HUES6 (cell line): ENCODE measurements at regions not wholly inside any gene's neighbourhood (a gene's known extent, or its start where the extent isn't known, plus 50 kb on each side); places are given as distances from the start of the nearest gene placed in this dataset.

Experiments
- H3K27ac ChIP-seq: 2 replicates; pipeline ENCODE4 v1.7.0; 2013; ENCODE audit warnings: low read depth, mild to moderate bottlenecking, low read length, inconsistent platforms
- H3K27me3 ChIP-seq: 2 replicates; pipeline ENCODE4 v1.6.1; 2013; ENCODE audit warnings: low read length; ENCODE audit not compliant: control insufficient read depth, insufficient read depth
- H3K36me3 ChIP-seq: 2 replicates; pipeline ENCODE4 v1.6.1; 2013; ENCODE audit warnings: low read length; ENCODE audit not compliant: control insufficient read depth, insufficient read depth
- H3K4me1 ChIP-seq: 2 replicates; pipeline ENCODE4 v1.6.1; 2013; ENCODE audit warnings: low read length; ENCODE audit not compliant: control insufficient read depth, insufficient read depth
- H3K4me3 ChIP-seq: 2 replicates; pipeline ENCODE4 v1.5.1; 2013; ENCODE audit warnings: low read depth, low read length
- H3K9ac ChIP-seq: one replicate; pipeline ENCODE4 v1.6.1; 2013; ENCODE audit warnings: mild to moderate bottlenecking, low read length
- H3K9me3 ChIP-seq: 2 replicates; pipeline ENCODE4 v1.6.1; 2013; ENCODE audit warnings: low read depth, low read length; ENCODE audit not compliant: control insufficient read depth, insufficient read depth

DNA sequence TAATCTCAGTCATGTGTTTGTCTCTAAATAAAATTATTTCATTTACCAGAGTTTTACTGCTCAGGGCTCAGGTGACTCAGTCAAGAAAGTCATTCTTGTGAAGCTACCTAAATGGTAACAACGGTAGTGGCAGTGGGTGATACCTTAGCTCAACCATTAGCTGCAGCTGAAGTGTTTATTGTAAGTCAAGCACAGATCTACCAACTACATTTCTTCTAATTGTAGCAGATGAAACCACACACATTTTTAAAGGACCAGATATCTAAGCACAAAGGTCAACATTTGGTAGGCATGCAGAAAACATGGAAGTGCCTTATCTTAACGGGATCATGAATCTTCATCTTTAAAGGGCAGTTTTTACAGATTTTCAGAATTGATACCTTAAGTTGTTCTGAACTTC lies 79.1 kb downstream of the FAT4 start:
- Histone ChIP-seq H3K4me1 (peaks cover 29% of the 10 kb centered on the region), H3K27me3 (no peaks in the 10 kb centered on the region), H3K9ac (no peak overlapping the region), H3K36me3 (no peaks in the 10 kb centered on the region), H3K4me3 (no peak overlapping the region), H3K27ac (no peak overlapping the region), H3K9me3 (peaks cover 3% of the 10 kb centered on the region; the same call in 1 of the 2 replicates)

- no peak overlapping the region for H3K4me3 ChIP-seq
- H3K36me3 ChIP-seq: no peaks in the 10 kb centered on the region
- no peak overlapping the region for H3K27ac ChIP-seq
- H3K9ac ChIP-seq: no peak overlapping the region
- H3K4me1 ChIP-seq: peaks cover 23% of the 10 kb centered on the region
- no peaks in the 10 kb centered on the region for H3K27me3 ChIP-seq
- no peaks in the 10 kb centered on the region for H3K9me3 ChIP-seq
Observed at GRCh38 chr4:125397226-125397625, 82.5 kb downstream of the FAT4 start.

GRCh38 chr4:125398263-125399002 lies 83.7 kb downstream of the FAT4 start:
- H3K4me3 ChIP-seq: no peak overlapping the region

DNA sequence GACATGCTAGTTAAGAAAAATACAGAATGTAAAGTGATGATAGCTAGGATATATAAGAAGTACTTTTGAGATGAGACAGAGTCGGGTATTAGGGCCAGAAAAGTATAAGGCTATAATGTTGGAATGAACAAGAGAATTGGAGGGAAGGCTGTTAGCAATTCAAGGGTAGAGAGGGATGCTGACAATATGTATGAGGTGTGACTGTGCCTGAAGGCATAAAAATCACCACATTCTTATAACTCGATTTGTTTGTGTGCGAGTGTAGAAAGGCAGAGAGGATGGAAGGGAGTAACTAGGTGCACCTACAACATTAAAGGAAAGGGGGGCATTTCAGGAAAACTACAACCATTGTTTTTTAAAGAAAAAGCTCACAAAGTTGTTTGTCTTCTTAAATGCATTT lies 86.0 kb downstream of the FAT4 start:
- no peak overlapping the region for H3K4me3 ChIP-seq
- H3K9ac ChIP-seq: no peak overlapping the region
- H3K27ac ChIP-seq: no peak overlapping the region
- no peaks in the 10 kb centered on the region for H3K9me3 ChIP-seq
- no peaks in the 10 kb centered on the region for H3K27me3 ChIP-seq
- no peaks in the 10 kb centered on the region for H3K36me3 ChIP-seq
- peaks cover 13% of the 10 kb centered on the region for H3K4me1 ChIP-seq

More at GRCh38 chr4:125398263-125399002, 83.7 kb downstream of the FAT4 start:
- Histone ChIP-seq H3K36me3 (no peaks in the 10 kb centered on the region), H3K9me3 (no peaks in the 10 kb centered on the region), H3K9ac (no peak overlapping the region), H3K27me3 (no peaks in the 10 kb centered on the region), H3K27ac (no peak overlapping the region), H3K4me1 (peaks cover 18% of the 10 kb centered on the region)

DNA sequence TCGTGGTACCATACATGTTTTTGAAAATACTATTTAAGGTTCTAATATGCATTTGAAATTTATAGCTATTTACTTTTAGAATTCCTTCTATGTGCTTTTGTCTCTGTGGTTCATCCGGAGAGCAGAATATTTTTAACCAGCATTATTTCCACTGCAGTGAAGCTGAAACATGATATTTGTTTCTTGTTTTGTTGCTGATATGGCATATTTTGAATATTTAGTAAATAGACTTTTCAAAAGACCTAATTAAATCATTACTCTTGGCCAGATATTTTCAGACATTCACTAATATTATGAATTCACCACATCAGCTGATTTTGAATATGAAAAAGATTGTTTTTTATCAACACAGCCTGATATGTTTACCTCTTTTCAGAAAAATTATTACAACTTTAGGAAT lies 87.0 kb downstream of the FAT4 start:
- Histone ChIP-seq H3K4me1 (peaks cover 13% of the 10 kb centered on the region), H3K27ac (no peak overlapping the region), H3K36me3 (no peaks in the 10 kb centered on the region), H3K27me3 (no peaks in the 10 kb centered on the region), H3K9ac (no peak overlapping the region), H3K9me3 (no peaks in the 10 kb centered on the region), H3K4me3 (no peak overlapping the region)

- Histone ChIP-seq H3K4me3 (no peak overlapping the region), H3K4me1 (no peaks in the 10 kb centered on the region), H3K9me3 (peaks cover 17% of the 10 kb centered on the region), H3K27ac (no peak overlapping the region), H3K36me3 (peaks cover 5% of the 10 kb centered on the region; the same call in 1 of the 2 replicates), H3K9ac (no peak overlapping the region), H3K27me3 (no peaks in the 10 kb centered on the region)
Observed at GRCh38 chr4:125420526-125420925, 105.8 kb downstream of the FAT4 start.

DNA sequence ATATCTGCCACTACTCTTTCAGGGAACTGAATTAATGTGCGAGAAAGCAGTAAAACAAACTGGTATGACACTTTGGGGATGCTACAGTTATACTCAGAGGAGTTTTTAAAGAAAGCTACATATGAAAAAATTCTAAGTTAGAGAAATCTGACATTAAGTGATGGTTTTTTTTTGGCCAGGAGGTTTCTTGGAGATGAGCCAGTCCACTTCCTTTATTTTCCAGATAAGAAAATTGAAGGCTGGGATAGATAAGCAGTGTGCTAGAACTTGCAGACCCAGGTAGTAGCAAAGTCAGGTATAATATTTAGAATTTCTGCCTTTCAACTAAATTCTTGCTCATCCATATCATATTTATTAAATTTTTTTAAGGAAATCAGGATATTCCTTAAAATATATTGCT lies 106.8 kb downstream of the FAT4 start:
- Histone ChIP-seq H3K36me3 (peaks cover 4% of the 10 kb centered on the region; the same call in 1 of the 2 replicates), H3K4me1 (no peaks in the 10 kb centered on the region), H3K27me3 (no peaks in the 10 kb centered on the region), H3K27ac (no peak overlapping the region), H3K9me3 (peaks cover 17% of the 10 kb centered on the region), H3K9ac (no peak overlapping the region), H3K4me3 (no peak overlapping the region)

- Histone ChIP-seq H3K9me3 (peaks cover 17% of the 10 kb centered on the region), H3K9ac (no peak overlapping the region), H3K27ac (no peak overlapping the region), H3K27me3 (no peaks in the 10 kb centered on the region), H3K4me1 (no peaks in the 10 kb centered on the region), H3K36me3 (peaks cover 4% of the 10 kb centered on the region; the same call in 1 of the 2 replicates), H3K4me3 (no peak overlapping the region)
Observed at GRCh38 chr4:125423124-125423523, 108.4 kb downstream of the FAT4 start.

DNA sequence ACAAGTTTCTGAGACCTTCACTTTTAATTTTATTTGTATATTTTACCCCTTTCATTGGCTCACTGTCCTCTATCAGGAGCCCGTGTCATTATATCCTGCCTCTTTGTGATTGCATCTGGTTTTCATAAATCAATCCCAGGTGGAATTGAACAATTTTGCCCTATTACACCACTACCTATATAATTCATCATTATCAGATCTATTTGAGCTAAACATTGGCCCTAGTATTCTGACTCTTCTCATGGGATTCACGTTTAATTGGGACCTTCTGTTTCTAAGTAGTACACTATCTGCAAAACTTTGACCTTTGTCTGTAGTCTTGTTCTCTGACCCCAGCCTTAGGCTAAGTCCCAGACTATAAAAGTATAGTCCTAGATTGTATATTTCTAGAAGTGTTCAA lies 114.1 kb downstream of the FAT4 start:
- H3K9me3 ChIP-seq: peaks cover under 1% of the 10 kb centered on the region; the same call in 1 of the 2 replicates
- no peak overlapping the region for H3K4me3 ChIP-seq
- peaks cover 8% of the 10 kb centered on the region; the same call in 1 of the 2 replicates for H3K4me1 ChIP-seq

GRCh38 chr4:125430086-125430485 lies 115.3 kb downstream of the FAT4 start:
- H3K9ac ChIP-seq: no peak overlapping the region
- no peaks in the 10 kb centered on the region for H3K27me3 ChIP-seq
- no peaks in the 10 kb centered on the region for H3K36me3 ChIP-seq
- no peaks in the 10 kb centered on the region for H3K9me3 ChIP-seq
- H3K4me1 ChIP-seq: peaks cover 8% of the 10 kb centered on the region; the same call in 1 of the 2 replicates
- H3K27ac ChIP-seq: no peak overlapping the region
- no peak overlapping the region for H3K4me3 ChIP-seq

More for the DNA sequence above, 114.1 kb downstream of the FAT4 start:
- Histone ChIP-seq H3K27ac (no peak overlapping the region), H3K27me3 (no peaks in the 10 kb centered on the region), H3K9ac (no peak overlapping the region), H3K36me3 (0 out of 2 replicates have a peak, but pooled peaks cover 2% of the 10 kb centered on the region)

GRCh38 chr4:125432078-125432477 lies 117.3 kb downstream of the FAT4 start:
- Histone ChIP-seq H3K36me3 (no peaks in the 10 kb centered on the region), H3K9ac (no peak overlapping the region), H3K4me1 (peaks cover 8% of the 10 kb centered on the region; the same call in 1 of the 2 replicates), H3K27me3 (no peaks in the 10 kb centered on the region), H3K4me3 (no peak overlapping the region), H3K27ac (no peak overlapping the region), H3K9me3 (no peaks in the 10 kb centered on the region)
